ENCODE measurements at regions not wholly inside any gene's neighbourhood (a gene's known extent, or its start where the extent isn't known, plus 50 kb on each side); places are given as distances from the start of the nearest gene placed in this dataset.

DNA sequence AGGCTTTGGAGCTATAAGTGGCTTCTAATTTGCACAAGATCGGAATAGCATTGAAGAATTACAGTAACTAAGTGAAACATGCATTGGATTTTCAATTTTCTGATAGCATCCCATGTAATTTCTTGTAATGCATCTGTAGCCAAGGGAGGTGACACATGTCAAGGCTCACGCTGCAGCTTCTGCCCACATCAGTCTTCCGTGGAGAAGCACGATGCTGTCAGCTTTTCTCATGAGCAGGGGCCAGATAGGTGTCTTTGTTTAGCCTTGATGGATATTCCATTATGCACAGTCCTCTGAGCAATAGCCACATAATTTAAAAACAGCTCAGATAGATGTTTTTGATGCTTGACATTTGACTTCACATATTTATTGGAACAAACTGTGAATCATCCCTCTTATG is 1046.9 kb upstream of the EEF2KMT start:
- no peak for DNase-seq (ENCODE audit: low read depth, low spot score)

DNA sequence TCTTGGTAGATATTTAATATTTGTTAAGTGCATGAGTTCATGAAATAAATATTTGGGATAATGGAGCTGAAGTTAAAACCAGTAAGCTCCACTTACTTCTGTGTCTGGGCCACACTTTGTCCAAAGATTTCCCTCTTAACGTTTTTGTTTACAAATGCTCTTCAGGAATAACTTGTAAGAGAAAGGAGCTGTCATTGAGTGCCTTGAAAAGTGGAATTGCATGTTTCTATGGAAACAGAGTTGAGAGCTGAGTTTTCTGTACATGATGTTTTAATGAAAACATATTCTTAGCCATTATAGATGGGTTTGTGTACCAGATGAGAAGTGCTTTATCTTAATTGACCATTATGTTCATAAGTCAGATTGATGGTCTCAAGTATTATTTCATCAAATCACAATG is 1045.4 kb upstream of the EEF2KMT start:
- no peak for DNase-seq (ENCODE audit: low read depth, low spot score)

DNA sequence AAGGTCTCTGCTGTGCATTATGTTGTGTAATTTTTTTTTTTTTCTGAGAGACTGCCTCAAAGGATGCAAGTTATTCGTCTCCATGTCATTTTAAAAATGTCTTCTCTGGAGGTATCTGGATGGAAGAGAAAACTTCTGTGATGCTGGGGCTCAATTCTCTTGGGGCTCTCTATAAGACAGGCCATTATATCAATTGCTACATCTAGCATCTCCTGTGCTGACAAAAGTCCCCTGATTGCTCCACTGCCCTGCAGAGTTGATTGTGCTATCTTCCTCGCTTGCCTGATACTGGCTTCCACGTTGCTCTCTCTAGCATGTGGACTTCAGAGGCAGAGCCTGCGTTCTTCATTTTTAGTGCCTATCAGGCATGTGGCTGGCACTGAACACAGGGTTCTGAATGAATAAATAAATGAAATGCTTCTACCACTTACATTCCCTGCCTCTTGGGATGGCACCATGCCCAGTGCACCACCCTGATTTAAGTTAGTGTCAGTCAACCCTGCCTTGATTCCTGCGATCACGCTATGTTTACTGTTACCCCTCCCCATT is 1035.5 kb upstream of the EEF2KMT start:
- DNase-seq (ENCODE audit: low read depth, low spot score) = no peak

DNA sequence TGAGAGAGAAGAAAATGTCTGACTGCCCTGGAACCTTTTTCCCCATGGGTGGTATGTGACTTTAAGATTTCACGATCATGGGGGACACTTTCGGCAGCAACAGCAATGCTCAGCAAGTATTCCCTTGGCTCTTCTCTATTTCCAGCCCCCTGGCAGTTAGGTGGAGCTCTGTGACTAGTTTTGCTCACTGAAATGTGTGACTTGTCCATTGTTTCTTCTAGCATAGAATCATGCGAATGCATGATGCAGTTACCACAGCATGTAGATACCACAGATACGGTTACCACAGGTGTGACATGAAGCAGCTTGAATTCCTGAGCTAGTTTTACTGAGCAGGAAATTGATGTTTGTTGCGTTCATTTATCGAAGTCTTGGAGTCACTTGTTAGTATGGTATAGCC is 1034.5 kb upstream of the EEF2KMT start:
- no peak for DNase-seq (ENCODE audit: low read depth, low spot score)

DNA sequence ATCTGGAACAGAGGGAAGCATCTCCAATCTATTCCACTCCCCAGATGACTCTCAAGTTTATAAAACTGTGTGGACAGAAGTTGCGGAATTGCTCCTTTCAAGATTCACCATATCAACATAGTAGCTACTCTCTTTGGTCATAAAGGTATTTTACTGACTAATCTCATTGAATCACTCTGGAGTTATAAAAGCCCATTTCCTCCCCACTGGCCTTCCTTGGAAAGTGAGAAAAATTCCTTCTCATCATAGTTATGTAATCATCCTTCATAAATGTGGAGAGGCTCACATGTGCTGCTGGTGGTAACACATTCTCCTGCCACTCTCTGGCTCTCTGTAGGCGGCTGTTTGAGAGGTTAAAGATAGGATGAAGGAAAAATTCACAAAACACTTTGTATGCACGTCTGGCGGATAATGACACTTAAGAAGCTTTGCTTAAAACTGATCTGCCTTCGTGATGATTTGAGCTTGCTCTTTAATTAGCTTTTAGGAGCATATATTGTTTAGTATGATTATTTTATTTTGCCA is 1034.0 kb upstream of the EEF2KMT start:
- DNase-seq (ENCODE audit: low read depth, low spot score) = no peak

DNA sequence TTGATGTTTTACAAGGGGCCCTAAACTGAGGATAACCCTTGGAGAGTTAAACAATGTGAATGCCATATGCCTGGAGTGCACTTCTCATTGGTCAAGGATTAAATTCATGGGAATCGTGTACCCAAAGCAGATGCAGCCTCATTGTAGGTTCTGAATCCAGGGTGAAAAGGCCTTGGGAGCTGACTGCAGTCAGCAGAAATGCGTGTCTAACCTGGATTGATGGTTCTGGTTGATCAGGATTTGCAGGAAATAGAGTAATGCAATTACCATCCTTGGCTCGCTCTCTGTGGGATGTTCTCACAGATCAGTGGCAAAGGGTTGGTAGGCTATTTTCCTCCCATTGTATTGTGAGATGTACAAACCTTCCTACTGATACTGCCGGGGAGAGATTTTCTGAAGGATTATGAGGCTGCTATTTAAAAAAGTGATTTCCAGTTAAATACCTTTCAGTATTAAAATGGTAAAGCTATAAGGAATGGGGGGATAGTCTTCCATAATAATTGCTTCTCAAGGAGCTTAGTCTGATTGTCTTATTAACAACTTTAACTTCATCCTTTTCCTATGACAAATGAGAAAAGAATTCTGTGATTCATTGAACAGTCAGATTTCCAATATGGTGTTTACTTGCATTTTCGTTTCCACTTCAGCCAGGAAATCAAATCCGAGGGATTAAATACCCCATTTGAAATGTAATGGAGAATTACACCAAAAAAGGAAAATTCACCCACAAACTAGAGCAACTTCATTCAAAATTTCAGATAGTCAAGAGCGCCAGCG is 1028.1 kb upstream of the EEF2KMT start:
- DNase-seq (ENCODE audit: low read depth, low spot score) = peak; percentile 37

DNA sequence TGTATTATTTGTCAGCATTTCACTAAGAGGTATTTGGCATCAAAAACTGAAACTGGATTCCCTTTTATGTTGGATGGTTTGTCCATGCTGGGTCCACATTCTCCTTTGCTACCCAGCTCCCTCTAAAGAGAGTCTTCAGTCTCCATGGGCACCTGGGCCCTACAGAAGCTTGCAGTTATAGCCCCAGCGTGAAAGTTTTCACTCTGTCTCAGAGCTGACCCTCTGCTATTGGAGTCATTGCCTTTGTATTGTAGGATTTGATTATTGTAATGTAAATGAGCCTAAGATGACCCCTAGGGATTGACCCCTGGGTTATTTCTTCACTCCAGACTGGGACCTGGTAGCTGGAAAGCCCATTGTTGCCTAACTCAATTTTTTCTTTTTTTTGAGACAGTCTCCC is 1026.5 kb upstream of the EEF2KMT start:
- DNase-seq (ENCODE audit: low read depth, low spot score) = no peak

DNA sequence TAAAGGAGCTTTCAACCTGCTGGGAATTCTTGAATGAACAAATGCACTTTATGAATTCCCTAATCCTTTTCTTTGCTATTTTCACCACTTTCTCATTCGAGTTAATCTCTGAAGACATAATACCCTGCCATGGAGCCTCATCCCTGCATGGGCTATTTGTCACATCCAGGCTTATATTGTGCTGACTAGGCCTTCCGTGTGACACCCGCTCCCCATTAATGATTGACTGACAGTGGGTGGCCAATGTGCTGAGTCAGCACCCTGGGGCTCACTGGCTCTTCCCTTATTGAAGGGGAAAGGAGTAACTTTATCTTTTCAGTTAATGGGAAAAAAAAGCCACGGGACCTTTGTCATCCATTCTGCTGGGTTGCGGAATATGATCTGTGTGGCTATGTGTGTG is 1024.8 kb upstream of the EEF2KMT start:
- no peak for DNase-seq (ENCODE audit: low read depth, low spot score)

DNA sequence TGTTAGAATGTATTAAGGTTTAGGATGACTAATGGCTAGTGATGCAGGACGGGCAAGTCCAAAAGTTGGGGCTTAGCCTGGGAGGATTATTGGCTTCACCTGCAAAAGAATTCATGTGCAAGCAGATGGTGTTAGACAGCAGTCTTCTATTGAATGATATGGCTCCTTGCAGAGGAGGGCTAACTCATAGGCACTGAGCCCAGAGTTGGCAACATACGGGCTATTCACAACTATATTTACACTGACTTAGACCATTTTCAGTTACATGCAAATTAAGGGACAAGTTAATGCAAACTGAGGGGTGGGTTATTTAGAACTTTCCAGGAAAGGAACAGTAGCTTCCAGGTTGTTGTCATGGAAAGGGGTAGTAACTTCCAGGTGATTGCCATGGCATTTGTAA is 1017.1 kb upstream of the EEF2KMT start:
- DNase-seq (ENCODE audit: low read depth, low spot score) = no peak

DNA sequence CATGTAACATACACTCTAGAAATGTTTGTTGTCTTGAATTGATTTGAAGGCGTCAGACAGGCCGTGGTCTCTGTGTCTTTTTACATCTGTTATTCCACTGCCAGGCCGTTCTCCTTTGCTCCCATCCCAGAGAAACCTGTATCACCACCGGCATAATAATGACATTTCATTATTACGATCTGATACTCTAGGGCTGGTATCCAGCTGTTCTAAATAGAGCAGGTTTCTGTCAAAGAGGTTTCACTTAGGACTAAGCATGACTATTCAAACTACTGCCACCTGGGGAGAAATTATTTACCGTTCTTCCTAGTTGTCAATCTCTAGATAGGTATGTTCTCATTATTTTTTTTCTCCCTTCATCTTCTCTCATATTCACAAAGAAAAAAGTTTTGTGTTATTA is 1016.2 kb upstream of the EEF2KMT start:
- DNase-seq (ENCODE audit: low read depth, low spot score) = no peak

DNA sequence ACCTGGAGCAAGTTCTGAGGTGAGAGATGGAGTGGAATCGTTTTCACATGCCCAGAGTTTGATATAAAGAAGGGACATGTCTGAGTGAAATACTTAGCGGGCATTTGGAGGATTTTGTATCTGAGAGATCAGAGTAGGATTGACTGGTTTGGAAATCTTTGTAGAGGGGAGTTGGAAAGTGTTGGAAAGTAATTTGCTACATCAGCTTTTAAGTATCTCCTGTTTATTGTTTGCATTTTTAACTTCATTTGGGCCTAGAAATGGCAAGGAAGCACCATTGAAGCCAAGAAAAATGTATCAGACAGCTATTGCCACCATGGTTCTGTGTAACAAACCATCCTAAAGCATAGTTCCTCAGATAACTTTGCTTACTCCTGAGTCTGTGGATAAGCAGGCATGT is 1015.1 kb upstream of the EEF2KMT start:
- DNase-seq (ENCODE audit: low read depth, low spot score) = no peak

DNA sequence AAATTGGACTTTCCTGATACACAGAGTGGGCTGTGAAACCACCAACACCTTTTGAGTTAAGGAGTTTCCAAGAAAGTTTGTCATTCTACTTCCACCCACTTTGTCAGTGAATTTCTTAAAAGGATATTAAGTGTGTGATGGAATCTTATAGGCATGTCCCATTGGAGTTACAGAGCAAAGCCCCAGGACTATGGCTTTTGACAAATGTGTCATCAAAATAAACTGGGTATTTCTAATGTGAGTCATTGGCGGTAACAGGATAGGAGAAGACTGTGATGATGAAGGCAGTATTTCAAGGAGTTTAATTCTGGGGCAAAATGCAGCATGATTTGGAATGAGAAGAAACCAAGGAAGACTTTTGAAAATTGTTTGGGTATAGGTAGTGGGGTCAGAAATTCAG is 1013.8 kb upstream of the EEF2KMT start:
- peak; percentile 5 for DNase-seq (ENCODE audit: low read depth, low spot score)

DNA sequence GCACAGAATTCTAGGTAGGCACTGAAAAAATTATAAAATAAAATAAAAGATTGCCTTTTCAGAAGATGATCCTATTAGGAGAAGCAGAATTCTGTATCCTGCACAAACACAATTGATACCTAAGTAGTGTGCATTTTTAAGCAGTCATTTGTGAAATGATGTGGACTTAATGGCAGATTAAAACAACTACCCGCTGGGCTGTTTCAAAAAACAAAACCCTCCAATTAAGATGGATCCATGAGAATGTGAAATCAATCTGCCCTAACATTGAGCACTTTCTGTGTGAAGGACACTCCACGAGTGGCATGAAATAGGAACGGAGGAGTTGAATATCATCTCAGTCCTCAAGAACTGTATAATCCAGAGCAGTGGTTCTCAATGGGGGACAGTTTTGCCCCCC is 1012.8 kb upstream of the EEF2KMT start:
- DNase-seq (ENCODE audit: low read depth, low spot score) = no peak

DNA sequence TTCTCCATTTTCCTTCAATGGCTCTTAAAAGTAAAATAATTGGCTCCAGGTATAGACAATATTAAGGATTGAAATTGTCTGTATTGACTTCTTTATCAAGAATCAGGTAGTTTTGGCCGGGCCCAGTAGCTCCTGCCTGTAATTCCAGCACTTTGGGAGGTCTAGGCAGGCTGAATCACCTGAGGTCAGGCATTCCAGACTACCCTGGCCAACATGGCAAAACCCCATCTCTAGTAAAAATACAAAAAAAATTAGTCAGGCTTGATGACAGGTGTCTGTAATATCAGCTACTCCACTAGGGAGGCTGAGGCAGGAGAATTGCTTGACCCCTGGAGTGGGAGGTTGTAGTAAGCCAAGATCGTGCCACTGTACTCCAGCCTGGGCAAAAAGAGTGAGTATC is 1008.5 kb upstream of the EEF2KMT start:
- no peak for DNase-seq (ENCODE audit: low read depth, low spot score)

DNA sequence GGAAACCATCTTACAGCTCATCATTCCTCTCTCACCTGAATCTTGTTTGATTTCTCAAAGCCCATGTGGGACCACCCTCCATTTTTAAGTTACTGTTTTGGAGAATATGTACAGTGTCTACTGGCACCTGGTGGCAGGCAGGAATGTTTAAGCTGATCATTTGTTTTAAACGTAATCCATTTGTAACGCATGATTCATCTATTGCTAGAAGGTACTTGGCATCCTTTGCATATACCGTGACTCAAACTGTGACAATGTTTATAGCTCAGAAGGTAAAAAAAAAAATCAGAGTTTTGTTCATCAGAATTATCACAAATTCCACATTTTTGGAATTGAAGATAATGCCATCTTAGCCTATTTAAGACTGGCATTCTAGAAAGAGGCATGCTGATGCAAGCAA is 1007.5 kb upstream of the EEF2KMT start:
- DNase-seq (ENCODE audit: low read depth, low spot score) = peak; percentile 18

DNA sequence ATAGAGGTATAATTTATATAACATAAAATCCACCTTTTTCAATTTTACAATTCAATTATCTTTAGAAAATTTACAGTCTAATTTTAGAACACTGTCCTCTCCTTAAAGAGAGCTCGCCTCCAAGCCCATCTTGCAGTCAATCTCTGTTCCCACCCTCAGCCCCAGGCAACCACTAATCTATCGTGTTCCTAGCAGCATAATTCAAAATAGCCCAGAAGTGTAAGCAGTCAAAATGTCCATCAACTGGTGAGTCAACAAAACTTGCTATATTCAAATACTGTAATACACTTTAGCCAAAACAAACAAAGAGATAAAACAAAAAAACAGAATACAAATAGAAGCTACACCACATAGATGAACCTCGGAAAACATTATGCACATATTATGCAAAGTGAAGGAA is 1006.8 kb upstream of the EEF2KMT start:
- DNase-seq (ENCODE audit: low read depth, low spot score) = peak; percentile 2

DNA sequence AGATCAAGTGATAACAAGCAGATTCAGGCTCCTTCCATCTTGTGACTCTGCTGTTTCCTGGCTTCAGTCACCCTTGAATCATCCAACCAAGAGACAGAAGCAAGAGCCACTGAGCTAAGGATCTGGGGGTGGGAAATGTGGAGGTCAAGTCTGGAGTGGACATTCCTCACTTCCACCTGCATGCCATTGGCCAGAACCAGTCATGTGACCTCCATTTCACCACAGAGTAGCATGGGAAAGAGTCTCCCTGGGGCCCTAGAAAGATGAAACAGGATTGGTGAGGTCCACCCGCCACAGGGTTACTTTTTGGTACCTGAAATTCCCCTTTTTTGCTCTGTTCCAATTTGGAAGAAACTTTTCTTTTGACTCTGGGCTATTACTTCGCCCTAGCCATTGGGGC is 1006.0 kb upstream of the EEF2KMT start:
- no peak for DNase-seq (ENCODE audit: low read depth, low spot score)

DNA sequence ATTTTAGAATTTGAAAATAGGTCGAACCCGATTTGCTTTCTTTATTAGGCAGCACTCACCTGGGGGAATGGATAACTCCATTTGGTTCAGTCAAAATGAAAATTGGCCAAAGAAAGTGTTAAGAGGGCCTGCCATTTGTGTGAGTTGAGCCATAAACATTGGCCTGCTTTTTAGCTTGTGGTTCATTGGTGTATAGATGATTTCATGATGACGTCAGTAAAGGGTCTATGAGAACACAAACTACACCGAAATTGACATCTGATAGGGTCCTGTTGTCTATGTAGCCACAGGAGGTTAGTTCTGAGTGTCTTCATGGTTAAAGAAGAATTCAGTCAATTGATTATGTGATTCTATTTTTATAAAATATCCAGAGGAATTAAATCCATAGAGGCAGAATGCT is 1001.5 kb upstream of the EEF2KMT start:
- DNase-seq (ENCODE audit: low read depth, low spot score) = no peak

DNA sequence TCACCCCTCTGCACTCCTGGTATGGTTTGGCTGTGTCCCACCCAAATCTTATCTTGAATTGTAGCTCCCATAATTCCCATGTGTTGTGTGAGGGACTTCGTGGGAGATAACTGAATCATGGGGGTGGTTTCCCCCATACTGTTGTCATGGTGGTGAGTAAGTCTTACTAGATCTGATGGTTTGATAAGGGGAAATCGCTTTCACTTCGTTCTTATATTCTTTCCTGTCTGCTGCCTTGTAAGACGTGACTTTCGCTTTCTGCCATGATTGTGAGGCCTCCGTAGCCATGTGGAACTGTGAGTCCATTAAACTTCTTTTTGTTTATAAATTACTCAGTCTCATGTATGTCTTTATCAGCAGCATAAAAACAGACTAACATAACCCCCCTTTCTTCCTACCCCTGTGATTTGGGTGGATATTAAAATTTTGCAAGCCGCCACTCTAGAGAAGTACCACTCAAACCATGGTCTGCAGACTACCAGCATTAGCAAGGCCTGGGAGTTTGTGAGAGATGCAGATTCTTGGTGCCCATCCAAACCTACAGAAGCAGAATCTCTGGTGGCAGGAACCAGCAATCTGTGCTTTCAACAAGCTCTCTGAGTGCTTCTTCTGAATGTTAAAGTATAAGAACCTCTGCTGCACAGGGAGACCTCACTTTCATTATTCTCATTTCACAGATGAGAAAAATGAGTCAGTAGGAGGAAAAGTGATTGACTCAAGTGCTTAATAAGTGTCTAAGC is 999.5 kb upstream of the EEF2KMT start:
- no peak for DNase-seq (ENCODE audit: low read depth, low spot score)

DNA sequence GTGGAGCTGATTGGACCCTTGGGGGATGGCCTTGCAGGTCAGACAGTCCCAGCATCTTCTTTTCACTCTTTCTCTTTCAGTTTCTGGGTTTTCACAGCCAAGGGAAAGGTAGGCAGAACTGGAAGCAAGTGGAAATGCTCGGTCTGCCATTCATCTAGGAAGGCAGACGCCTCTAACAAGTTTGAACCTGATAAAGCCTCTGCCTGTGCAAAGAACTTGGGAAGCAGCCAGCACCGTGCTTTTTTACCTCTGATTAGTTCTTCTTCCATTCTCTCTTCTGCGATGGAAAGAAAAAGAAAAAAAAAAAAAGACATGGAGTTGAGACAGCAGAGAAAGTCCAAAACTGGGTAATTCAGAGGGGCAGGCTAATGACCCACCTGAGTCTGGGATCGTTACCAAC is 997.8 kb upstream of the EEF2KMT start:
- DNase-seq (ENCODE audit: low read depth, low spot score) = no peak

DNA sequence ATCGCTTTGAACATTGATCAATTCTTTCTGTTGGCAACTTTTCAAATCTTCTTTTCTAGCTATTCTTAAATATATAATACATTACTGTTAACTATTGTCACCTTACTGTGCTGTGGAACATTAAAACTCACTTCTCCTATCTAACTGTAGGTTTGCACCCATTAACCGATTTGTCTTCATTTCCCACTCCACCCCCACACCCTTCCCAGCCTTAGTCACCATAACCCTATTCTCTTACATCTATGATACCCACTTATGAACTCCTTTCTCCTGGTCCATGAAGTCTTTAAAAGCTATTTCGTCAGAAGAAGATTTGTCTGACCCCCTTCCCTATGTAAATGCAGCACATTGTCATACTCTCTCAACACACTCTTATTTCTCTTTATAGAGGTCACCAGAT is 993.4 kb upstream of the EEF2KMT start:
- no peak for DNase-seq (ENCODE audit: low read depth, low spot score)

DNA sequence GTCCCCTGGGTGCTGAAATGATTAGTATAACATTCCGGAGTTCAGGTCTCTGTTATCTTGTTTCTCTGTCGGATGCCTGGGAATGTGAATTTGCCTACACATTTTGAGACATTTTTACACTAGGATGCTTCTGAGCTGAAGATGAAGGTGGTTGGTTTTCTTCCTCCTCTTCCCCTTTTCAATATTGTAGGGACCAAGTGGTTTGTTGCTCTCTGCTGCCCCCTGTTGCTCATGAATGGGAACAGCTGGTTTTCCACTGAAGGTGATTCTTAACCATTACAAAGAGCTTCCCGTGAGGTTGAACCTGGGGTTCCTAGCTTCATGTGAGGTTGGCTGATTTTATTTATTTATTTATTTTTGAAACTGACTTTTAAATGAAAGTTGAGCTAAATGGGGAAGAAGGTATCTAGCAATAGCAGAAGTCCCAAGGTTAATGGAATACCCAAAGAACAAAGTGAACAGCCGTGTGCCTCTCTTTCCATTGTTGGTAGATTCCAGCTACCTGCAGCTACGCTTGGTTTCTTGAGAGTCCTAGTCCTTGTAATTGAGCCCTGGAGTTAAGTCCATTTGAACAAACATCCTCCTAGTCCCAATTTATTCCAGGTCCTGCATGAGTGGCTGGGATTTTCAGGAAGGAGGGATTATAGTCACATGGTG is 983.9 kb upstream of the EEF2KMT start:
- peak; percentile 50 for DNase-seq (ENCODE audit: low read depth, low spot score)
